ACC112 (cell line): ENCODE measurements at regions not wholly inside any gene's neighbourhood (a gene's known extent, or its start where the extent isn't known, plus 50 kb on each side); places are given as distances from the start of the nearest gene placed in this dataset.
"Not testable (repeated sequence)": the region's sequence is repeated elsewhere in the genome, so short reads cannot be mapped to it uniquely, and the experiment has no call there.

Experiments
- H2AFZ ChIP-seq: fragments of 200-600 bp; sonication (generic); one replicate; pipeline ENCODE4 v1.6.0; 2017; ENCODE audit warnings: antibody characterized with exemption, low read length; ENCODE audit not compliant: unreplicated experiment
- H3K27ac ChIP-seq: fragments of 200-600 bp; sonication (generic); 2 replicates; pipeline ENCODE4 v1.5.1; 2014; ENCODE audit warnings: low read depth, mild to moderate bottlenecking, antibody characterized with exemption, low read length, moderate library complexity
- H3K27me3 ChIP-seq: fragments of 200-600 bp; sonication (generic); 2 replicates; pipeline ENCODE4 v1.6.1; 2014; ENCODE audit warnings: mild to moderate bottlenecking, antibody characterized with exemption, low read length, moderate library complexity, mixed read lengths; ENCODE audit not compliant: insufficient read depth
- H3K36me3 ChIP-seq: fragments of 200-600 bp; sonication (generic); 2 replicates; pipeline ENCODE4 v1.6.1; 2016; ENCODE audit warnings: mild to moderate bottlenecking, antibody characterized with exemption, low read length, moderate library complexity, mixed read lengths; ENCODE audit not compliant: insufficient read depth
- H3K4me1 ChIP-seq: fragments of 200-600 bp; sonication (generic); one replicate; pipeline ENCODE4 v1.6.1; 2016; ENCODE audit warnings: low read length, mixed read lengths; ENCODE audit not compliant: insufficient read depth, unreplicated experiment, control insufficient read depth
- H3K4me3 ChIP-seq: fragments of 200-600 bp; sonication (generic); 2 replicates; pipeline ENCODE4 v1.5.1; 2014; ENCODE audit warnings: mild to moderate bottlenecking, low read depth, low read length
- H3K79me2 ChIP-seq: fragments of 200-600 bp; sonication (generic); one replicate; pipeline ENCODE4 v1.6.0; 2016; ENCODE audit warnings: low read length; ENCODE audit not compliant: control insufficient read depth, unreplicated experiment, insufficient read depth

DNA sequence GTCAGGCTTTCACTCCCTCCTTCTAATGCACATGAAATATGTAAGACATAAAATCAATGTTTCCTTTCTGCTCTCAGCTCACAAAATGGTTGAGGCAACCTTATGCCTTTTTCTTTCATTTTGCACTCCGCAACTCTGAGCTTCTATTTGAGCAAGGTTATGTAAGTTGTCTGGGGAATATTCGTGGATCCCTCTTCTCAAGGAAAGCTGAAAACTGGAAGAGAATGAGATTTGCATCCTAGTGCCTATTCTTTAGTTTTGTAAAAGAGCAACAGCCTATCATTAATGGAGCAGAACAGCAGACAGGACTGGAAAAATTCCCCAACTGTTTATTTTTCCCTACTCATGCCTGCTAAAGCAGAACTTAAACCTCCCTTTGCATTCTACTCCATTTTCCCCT lies 141.7 kb downstream of the FAM76B start:
- no peaks in the 10 kb centered on the region for H3K36me3 ChIP-seq
- H3K27me3 ChIP-seq: no peaks in the 10 kb centered on the region
- peak overlapping the region; percentile 29 for H3K4me3 ChIP-seq
- H2AFZ ChIP-seq: no peak overlapping the region
- no peaks in the 10 kb centered on the region for H3K79me2 ChIP-seq
- no peak overlapping the region for H3K27ac ChIP-seq
- peaks cover 5% of the 10 kb centered on the region for H3K4me1 ChIP-seq

DNA sequence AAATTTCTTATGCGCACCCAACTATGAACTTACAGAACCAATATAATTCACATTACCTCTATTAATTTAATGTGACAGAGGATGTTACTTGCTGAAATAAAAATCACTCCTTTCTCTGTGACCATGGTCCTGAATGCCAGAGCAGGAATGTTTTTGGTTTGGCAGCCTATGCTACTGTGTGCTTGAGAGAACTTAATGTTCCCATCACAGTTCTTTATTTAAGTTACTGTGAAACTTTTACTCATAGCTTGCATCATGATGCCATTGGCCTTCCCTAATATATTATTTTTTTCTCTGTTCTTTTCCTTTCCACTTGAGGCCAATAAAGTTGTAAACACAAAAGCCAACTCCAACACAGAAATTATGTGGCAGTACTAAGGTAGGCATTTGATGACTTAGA lies 142.2 kb downstream of the FAM76B start:
- Histone ChIP-seq H3K27ac (no peak overlapping the region), H3K4me3 (0 out of 2 replicates have a peak overlapping the region, but pooled peaks have one; percentile 29), H3K4me1 (peaks cover 5% of the 10 kb centered on the region), H3K27me3 (no peaks in the 10 kb centered on the region), H3K79me2 (no peaks in the 10 kb centered on the region), H3K36me3 (no peaks in the 10 kb centered on the region), H2AFZ (no peak overlapping the region)

GRCh38 chr11:95641495-95641894 lies 148.1 kb downstream of the FAM76B start:
- Histone ChIP-seq H3K36me3 (no peaks in the 10 kb centered on the region), H2AFZ (no peak overlapping the region), H3K27me3 (no peaks in the 10 kb centered on the region), H3K27ac (no peak overlapping the region), H3K4me3 (no peak overlapping the region), H3K4me1 (no peaks in the 10 kb centered on the region), H3K79me2 (no peaks in the 10 kb centered on the region)

GRCh38 chr11:95638501-95638900 lies 151.1 kb downstream of the FAM76B start:
- H2AFZ ChIP-seq: no peak overlapping the region
- no peaks in the 10 kb centered on the region for H3K79me2 ChIP-seq
- H3K4me1 ChIP-seq: no peaks in the 10 kb centered on the region

GRCh38 chr11:95625164-95625900 lies 164.2 kb downstream of the FAM76B start:
- H3K79me2 ChIP-seq: no peaks in the 10 kb centered on the region
- no peak overlapping the region for H3K27ac ChIP-seq
- H3K36me3 ChIP-seq: no peaks in the 10 kb centered on the region
- no peak overlapping the region for H2AFZ ChIP-seq
- no peak overlapping the region for H3K4me3 ChIP-seq
- no peaks in the 10 kb centered on the region for H3K4me1 ChIP-seq
- H3K27me3 ChIP-seq: no peaks in the 10 kb centered on the region

More at GRCh38 chr11:95638501-95638900, 151.1 kb downstream of the FAM76B start:
- H3K36me3 ChIP-seq: no peaks in the 10 kb centered on the region
- no peak overlapping the region for H3K27ac ChIP-seq
- no peaks in the 10 kb centered on the region for H3K27me3 ChIP-seq
- no peak overlapping the region for H3K4me3 ChIP-seq

- Histone ChIP-seq H3K36me3 (no peaks in the 10 kb centered on the region), H3K4me3 (no peak overlapping the region), H3K27me3 (no peaks in the 10 kb centered on the region), H2AFZ (no peak overlapping the region), H3K79me2 (no peaks in the 10 kb centered on the region), H3K4me1 (no peaks in the 10 kb centered on the region), H3K27ac (no peak overlapping the region)
These were observed 173.3 kb downstream of the FAM76B start for GRCh38 chr11:95616256-95616804.

DNA sequence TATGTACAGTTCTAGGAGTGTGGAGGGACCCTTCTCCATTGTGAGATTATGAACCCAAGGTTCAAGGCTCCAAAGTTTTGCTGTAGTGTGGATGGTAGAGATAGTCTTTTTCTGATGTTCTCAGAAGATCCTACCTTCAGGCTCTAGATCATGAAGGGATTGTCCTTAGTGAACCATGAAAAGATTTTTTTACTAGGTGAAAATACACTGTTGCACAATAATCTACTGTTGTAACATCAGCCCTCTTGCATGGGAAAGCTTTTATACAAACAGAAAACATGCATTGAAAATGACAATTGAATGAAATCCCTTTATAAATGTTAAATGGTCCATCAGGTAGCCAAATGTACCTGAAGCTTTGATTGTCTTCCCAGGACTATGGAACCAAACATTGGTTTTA lies 177.8 kb downstream of the FAM76B start:
- H3K4me3 ChIP-seq: no peak overlapping the region
- H3K4me1 ChIP-seq: no peaks in the 10 kb centered on the region
- no peaks in the 10 kb centered on the region for H3K36me3 ChIP-seq
- H3K79me2 ChIP-seq: no peaks in the 10 kb centered on the region
- no peak overlapping the region for H2AFZ ChIP-seq
- H3K27me3 ChIP-seq: no peaks in the 10 kb centered on the region
- H3K27ac ChIP-seq: no peak overlapping the region

DNA sequence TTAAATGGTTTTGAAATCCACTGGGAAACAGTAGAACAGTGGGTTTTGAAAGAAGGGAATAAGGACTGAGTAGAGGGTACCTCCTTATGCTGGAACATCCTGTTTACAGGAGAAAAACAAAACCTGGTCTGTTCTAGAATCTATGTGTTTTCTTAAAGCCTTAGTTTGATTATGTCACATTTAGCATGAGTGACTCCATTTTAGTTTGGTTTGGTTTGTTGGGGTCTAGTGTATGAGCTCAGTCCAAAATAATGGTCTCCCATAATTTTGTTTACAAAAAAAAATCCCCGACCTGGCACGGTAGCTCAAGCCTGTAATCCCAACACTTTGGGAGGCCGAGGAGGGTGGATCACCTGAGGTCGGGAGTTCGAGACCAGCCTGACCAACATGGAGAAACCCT lies 179.4 kb downstream of the FAM76B start:
- not testable (repeated sequence) for H3K4me3 ChIP-seq

DNA sequence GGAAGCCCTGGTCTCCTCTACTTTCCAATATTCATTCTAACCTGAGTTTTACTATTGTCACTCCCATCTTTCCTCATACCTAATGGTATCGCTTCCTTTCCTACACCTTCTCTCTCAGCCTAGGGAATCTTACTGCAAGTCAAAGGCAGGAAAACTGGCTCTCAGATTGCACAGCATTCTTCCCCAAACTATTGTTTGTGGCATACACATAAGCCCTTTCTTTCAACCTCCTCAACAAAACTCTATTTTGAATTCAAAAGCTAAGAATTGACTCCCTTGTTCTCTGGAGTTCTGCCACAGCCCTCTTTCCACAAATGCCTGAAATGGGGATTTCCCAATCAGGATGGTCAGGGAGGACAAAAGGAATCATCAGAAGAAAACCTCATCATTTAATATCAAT lies 181.5 kb downstream of the FAM76B start:
- no peak overlapping the region for H3K27ac ChIP-seq
- no peaks in the 10 kb centered on the region for H3K27me3 ChIP-seq
- H2AFZ ChIP-seq: no peak overlapping the region
- no peaks in the 10 kb centered on the region for H3K36me3 ChIP-seq
- no peak overlapping the region for H3K4me3 ChIP-seq
- H3K79me2 ChIP-seq: no peaks in the 10 kb centered on the region
- H3K4me1 ChIP-seq: no peaks in the 10 kb centered on the region

More for the DNA sequence above, 179.4 kb downstream of the FAM76B start:
- H3K27me3 ChIP-seq, H3K4me1 ChIP-seq, H3K27ac ChIP-seq, H3K79me2 ChIP-seq, H3K36me3 ChIP-seq, H2AFZ ChIP-seq: not testable (repeated sequence)

- H2AFZ ChIP-seq: no peak overlapping the region
- H3K36me3 ChIP-seq: no peaks in the 10 kb centered on the region
- H3K4me3 ChIP-seq: no peak overlapping the region
- no peaks in the 10 kb centered on the region for H3K79me2 ChIP-seq
- H3K27me3 ChIP-seq: no peaks in the 10 kb centered on the region
- no peaks in the 10 kb centered on the region for H3K4me1 ChIP-seq
- no peak overlapping the region for H3K27ac ChIP-seq
These were observed 182.8 kb downstream of the FAM76B start for GRCh38 chr11:95606824-95607223.

- H3K79me2 ChIP-seq: no peaks in the 10 kb centered on the region
These were observed 184.2 kb downstream of the FAM76B start for GRCh38 chr11:95605271-95605940.

More at GRCh38 chr11:95605271-95605940, 184.2 kb downstream of the FAM76B start:
- Histone ChIP-seq H3K27me3 (no peaks in the 10 kb centered on the region), H3K36me3 (no peaks in the 10 kb centered on the region), H3K4me3 (no peak overlapping the region), H3K4me1 (no peaks in the 10 kb centered on the region), H2AFZ (no peak overlapping the region), H3K27ac (no peak overlapping the region)
